HepG2 (cell line): ENCODE measurements at regions not wholly inside any gene's neighbourhood (a gene's known extent, or its start where the extent isn't known, plus 50 kb on each side); places are given as distances from the start of the nearest gene placed in this dataset.
"Not testable (repeated sequence)": the region's sequence is repeated elsewhere in the genome, so short reads cannot be mapped to it uniquely, and the experiment has no call there.

ENCODE experiments used
- CEBPB ChIP-seq: IDR thresholded peaks from 2 replicates; pipeline ENCODE4 v1.6.1; 2011; ENCODE audit warnings: low read depth, low read length, improper control_type of control experiment, borderline replicate concordance
- JUN ChIP-seq: sonication (generic); formaldehyde crosslinking; IDR thresholded peaks from 2 replicates; pipeline ENCODE4 v1.4.0; 2020; ENCODE audit warnings: mild to moderate bottlenecking, missing genetic modification reagents
- MEF2D ChIP-seq: sonication (generic); formaldehyde crosslinking; IDR thresholded peaks from 2 replicates; pipeline ENCODE4 v1.5.1; 2020; ENCODE audit warnings: mild to moderate bottlenecking, missing genetic modification reagents
- NR3C1 ChIP-seq: sonication (generic); formaldehyde crosslinking; IDR thresholded peaks from 2 replicates; pipeline ENCODE4 v1.4.0; 2020; ENCODE audit warnings: missing genetic modification reagents
- POLR2A ChIP-seq, 2 experiments: IDR thresholded peaks; 2 replicates each; pipeline ENCODE4 v1.6.1; 2011; ENCODE audit warnings: low read depth in 2 of 2, low read length in 2 of 2, mild to moderate bottlenecking in 1 of 2, moderate library complexity in 1 of 2; ENCODE audit not compliant: insufficient read depth in 1 of 2
- SOX5 ChIP-seq: IDR thresholded peaks from 2 replicates; pipeline ENCODE4 v1.6.1; 2016; ENCODE audit warnings: borderline replicate concordance
- SP1 ChIP-seq, 2 experiments: fragments of 450-650 bp in 1 of 2; sonication (generic) in 1 of 2; formaldehyde crosslinking in 1 of 2; IDR thresholded peaks; 2 replicates each; pipeline versions ENCODE4 v1.4.0 to v1.6.1; 2016 to 2020; ENCODE audit warnings: missing genetic modification reagents in 1 of 2
- SYNCRIP ChIP-seq: fragments of 200-400 bp; formaldehyde crosslinking; IDR thresholded peaks from 2 replicates; pipeline ENCODE4 v1.6.1; 2018; ENCODE audit warnings: mild to moderate bottlenecking, low read depth, low read length; ENCODE audit not compliant: insufficient read depth
- TARDBP ChIP-seq: sonication (generic); formaldehyde crosslinking; IDR thresholded peaks from 2 replicates; pipeline ENCODE4 v1.8.0; 2022; ENCODE audit warnings: mild to moderate bottlenecking, missing genetic modification reagents
- TRIM22 ChIP-seq: fragments of 450-650 bp; IDR thresholded peaks from 2 replicates; pipeline ENCODE4 v1.6.1; 2017
- ZEB1 ChIP-seq: IDR thresholded peaks from 2 replicates; pipeline ENCODE4 v1.6.1; 2012; ENCODE audit warnings: mild to moderate bottlenecking, low read depth, inconsistent platforms; ENCODE audit not compliant: insufficient replicate concordance
- ZNF780A ChIP-seq: sonication (generic); formaldehyde crosslinking; IDR thresholded peaks from 2 replicates; pipeline ENCODE4 v1.8.0; 2022; ENCODE audit warnings: mild to moderate bottlenecking, missing genetic modification reagents, moderate library complexity
- TF ChIP-seq, protein P1 (sequence below): sonication (generic); formaldehyde crosslinking; IDR thresholded peaks from 2 replicates; pipeline ENCODE4 v1.5.0; 2020; ENCODE audit warnings: mild to moderate bottlenecking, missing genetic modification reagents, moderate library complexity

DNA sequence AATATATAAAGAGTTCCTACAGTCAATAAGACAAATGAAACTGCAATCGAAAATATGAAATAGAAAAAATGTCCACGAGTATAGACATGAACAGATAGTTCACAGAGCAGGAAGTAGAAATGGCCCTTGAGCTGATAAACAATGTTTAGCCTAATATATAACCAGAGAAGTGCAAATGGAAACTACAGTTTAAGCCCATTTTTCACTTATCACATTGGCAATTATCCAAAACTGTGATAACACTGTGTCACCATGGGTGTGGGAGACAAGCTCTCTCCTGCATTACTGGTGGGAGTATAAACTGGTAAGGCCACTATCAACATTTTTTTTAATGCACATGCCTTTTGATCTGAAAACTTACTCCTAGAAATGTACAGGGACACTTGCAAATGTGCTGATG lies 112.4 kb downstream of the TNFRSF13B start:
- not testable (repeated sequence) for TF ChIP-seq JUN (CRISPR knock-in tag); MEF2D; SYNCRIP; POLR2A (IDR thresholded peaks at IDR 0.05; ENCODE audit: insufficient read depth in 1 of 2, low read depth in 2 of 2, low read length in 2 of 2); ZNF780A (CRISPR knock-in tag); SP1 (IDR thresholded peaks at IDR 0.05); SP1 (CRISPR knock-in tag; IDR thresholded peaks at IDR 0.05); TARDBP (CRISPR knock-in tag); CEBPB; TRIM22; ZEB1; NR3C1; SOX5 (CRISPR knock-in tag)
- TF ChIP-seq, protein P1, sequence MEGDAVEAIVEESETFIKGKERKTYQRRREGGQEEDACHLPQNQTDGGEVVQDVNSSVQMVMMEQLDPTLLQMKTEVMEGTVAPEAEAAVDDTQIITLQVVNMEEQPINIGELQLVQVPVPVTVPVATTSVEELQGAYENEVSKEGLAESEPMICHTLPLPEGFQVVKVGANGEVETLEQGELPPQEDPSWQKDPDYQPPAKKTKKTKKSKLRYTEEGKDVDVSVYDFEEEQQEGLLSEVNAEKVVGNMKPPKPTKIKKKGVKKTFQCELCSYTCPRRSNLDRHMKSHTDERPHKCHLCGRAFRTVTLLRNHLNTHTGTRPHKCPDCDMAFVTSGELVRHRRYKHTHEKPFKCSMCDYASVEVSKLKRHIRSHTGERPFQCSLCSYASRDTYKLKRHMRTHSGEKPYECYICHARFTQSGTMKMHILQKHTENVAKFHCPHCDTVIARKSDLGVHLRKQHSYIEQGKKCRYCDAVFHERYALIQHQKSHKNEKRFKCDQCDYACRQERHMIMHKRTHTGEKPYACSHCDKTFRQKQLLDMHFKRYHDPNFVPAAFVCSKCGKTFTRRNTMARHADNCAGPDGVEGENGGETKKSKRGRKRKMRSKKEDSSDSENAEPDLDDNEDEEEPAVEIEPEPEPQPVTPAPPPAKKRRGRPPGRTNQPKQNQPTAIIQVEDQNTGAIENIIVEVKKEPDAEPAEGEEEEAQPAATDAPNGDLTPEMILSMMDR (CRISPR knock-in tag) = not testable (repeated sequence)
